OCI-LY1 (cell line): ENCODE measurements at regions not wholly inside any gene's neighbourhood (a gene's known extent, or its start where the extent isn't known, plus 50 kb on each side); places are given as distances from the start of the nearest gene placed in this dataset.

Experiments
- H2AFZ ChIP-seq: fragments of 200-600 bp; sonication (generic), shearing (Covaris generic); 2 replicates; pipeline ENCODE4 v1.6.0; 2014; ENCODE audit warnings: antibody characterized with exemption, mild to moderate bottlenecking, low read length
- H3F3A ChIP-seq: fragments of 200-600 bp; sonication (generic), shearing (Covaris generic); 2 replicates; pipeline ENCODE4 v1.6.0; 2014; ENCODE audit warnings: mild to moderate bottlenecking, antibody characterized with exemption, low read length, moderate library complexity; ENCODE audit not compliant: insufficient read depth
- H3K27ac ChIP-seq: fragments of 200-600 bp; sonication (generic); 2 replicates; pipeline ENCODE4 v1.5.1; 2014; ENCODE audit warnings: low read length, mixed run types, mild to moderate bottlenecking, low read depth; ENCODE audit not compliant: poor library complexity, severe bottlenecking
- H3K27me3 ChIP-seq: fragments of 200-600 bp; sonication (generic); 2 replicates; pipeline ENCODE4 v1.6.0; 2014; ENCODE audit warnings: antibody characterized with exemption, mild to moderate bottlenecking, low read length, moderate library complexity; ENCODE audit not compliant: insufficient read depth
- H3K36me3 ChIP-seq: fragments of 200-600 bp; sonication (generic); 2 replicates; pipeline ENCODE4 v1.6.1; 2014; ENCODE audit warnings: mild to moderate bottlenecking, antibody characterized with exemption, low read length, moderate library complexity, mixed read lengths; ENCODE audit not compliant: insufficient read depth
- H3K4me1 ChIP-seq: fragments of 200-600 bp; sonication (generic); 2 replicates; pipeline ENCODE4 v1.5.1; 2014; ENCODE audit warnings: mild to moderate bottlenecking, low read length, moderate library complexity; ENCODE audit not compliant: insufficient read depth, severe bottlenecking
- H3K4me2 ChIP-seq: fragments of 200-600 bp; sonication (generic), shearing (Covaris generic); 2 replicates; pipeline ENCODE4 v1.6.1; 2014; ENCODE audit warnings: low read length
- H3K4me3 ChIP-seq: fragments of 200-600 bp; sonication (generic); 2 replicates; pipeline ENCODE4 v1.5.1; 2014; ENCODE audit warnings: low read length, low read depth, mild to moderate bottlenecking, mixed read lengths; ENCODE audit not compliant: poor library complexity, severe bottlenecking
- H3K79me2 ChIP-seq: fragments of 200-600 bp; shearing (Covaris generic); 2 replicates; pipeline ENCODE4 v1.6.1; 2016; ENCODE audit warnings: mixed run types, low read length, mixed read lengths; ENCODE audit not compliant: insufficient read depth
- H3K9ac ChIP-seq: fragments of 200-600 bp; sonication (generic), shearing (Covaris generic); 2 replicates; pipeline ENCODE4 v1.6.1; 2014; ENCODE audit warnings: mild to moderate bottlenecking, low read length, mixed read lengths
- H3K9me2 ChIP-seq: fragments of 200-600 bp; sonication (generic), shearing (Covaris generic); 2 replicates; pipeline ENCODE4 v1.6.1; 2014; ENCODE audit warnings: low read depth, mild to moderate bottlenecking, low read length, mixed read lengths
- H3K9me3 ChIP-seq: fragments of 200-600 bp; shearing (Covaris generic); 2 replicates; pipeline ENCODE4 v1.6.1; 2014; ENCODE audit warnings: low read length, mixed read lengths
- H4K20me1 ChIP-seq: fragments of 200-600 bp; sonication (generic), shearing (Covaris generic); 2 replicates; pipeline ENCODE4 v1.6.0; 2016; ENCODE audit warnings: mild to moderate bottlenecking, low read length; ENCODE audit not compliant: insufficient read depth
- EZH2 ChIP-seq: fragments of 200-600 bp; sonication (generic), shearing (Covaris generic); IDR thresholded peaks from 2 replicates; pipeline ENCODE4 v1.8.0; 2017; ENCODE audit warnings: borderline replicate concordance, mixed run types, mild to moderate bottlenecking, antibody characterized with exemption, low read length, moderate library complexity, mixed read lengths
- TF ChIP-seq, protein P1 (sequence below): fragments of 200-600 bp; sonication (generic), shearing (Covaris generic); IDR thresholded peaks from 2 replicates; pipeline ENCODE4 v1.5.1; 2017; ENCODE audit warnings: mild to moderate bottlenecking, antibody characterized with exemption, low read length, moderate library complexity, mixed read lengths

DNA sequence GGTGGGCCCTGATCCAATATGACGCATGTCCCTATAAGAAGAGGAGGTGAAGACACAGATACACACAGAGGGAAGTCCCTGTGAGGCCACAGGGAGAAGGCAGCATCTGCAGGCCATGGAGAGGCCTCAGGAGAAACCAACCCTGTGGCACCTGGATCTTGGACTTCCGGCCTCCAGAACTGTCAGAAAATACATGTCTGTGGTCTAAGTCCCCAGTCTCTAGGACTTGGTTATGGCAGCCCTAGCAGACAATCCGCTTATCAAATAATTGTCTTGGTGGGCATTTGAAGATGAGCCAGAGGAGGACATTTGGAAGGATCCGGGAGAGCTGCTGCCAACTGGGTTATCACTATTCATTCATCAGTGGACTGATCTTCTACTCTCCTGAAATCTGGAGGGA, 57.6 kb upstream of the FOXQ1 start:
- Histone ChIP-seq H3K27me3 (no peaks in the 10 kb centered on the region), H3K36me3 (no peaks in the 10 kb centered on the region), H3K4me1 (no peaks in the 10 kb centered on the region), H3K4me3 (no peak overlapping the region), H3K9me2 (no peaks in the 10 kb centered on the region), H4K20me1 (no peaks in the 10 kb centered on the region), H3K4me2 (no peak overlapping the region), H2AFZ (no peak overlapping the region), H3F3A (no peaks in the 10 kb centered on the region), H3K27ac (no peak overlapping the region), H3K79me2 (no peaks in the 10 kb centered on the region), H3K9ac (no peak overlapping the region), H3K9me3 (no peaks in the 10 kb centered on the region)
- TF ChIP-seq EZH2, result no peak
- TF ChIP-seq, protein P1, sequence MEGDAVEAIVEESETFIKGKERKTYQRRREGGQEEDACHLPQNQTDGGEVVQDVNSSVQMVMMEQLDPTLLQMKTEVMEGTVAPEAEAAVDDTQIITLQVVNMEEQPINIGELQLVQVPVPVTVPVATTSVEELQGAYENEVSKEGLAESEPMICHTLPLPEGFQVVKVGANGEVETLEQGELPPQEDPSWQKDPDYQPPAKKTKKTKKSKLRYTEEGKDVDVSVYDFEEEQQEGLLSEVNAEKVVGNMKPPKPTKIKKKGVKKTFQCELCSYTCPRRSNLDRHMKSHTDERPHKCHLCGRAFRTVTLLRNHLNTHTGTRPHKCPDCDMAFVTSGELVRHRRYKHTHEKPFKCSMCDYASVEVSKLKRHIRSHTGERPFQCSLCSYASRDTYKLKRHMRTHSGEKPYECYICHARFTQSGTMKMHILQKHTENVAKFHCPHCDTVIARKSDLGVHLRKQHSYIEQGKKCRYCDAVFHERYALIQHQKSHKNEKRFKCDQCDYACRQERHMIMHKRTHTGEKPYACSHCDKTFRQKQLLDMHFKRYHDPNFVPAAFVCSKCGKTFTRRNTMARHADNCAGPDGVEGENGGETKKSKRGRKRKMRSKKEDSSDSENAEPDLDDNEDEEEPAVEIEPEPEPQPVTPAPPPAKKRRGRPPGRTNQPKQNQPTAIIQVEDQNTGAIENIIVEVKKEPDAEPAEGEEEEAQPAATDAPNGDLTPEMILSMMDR, result no peak

- H3K36me3 ChIP-seq, result no peaks in the 10 kb centered on the region
- no peaks in the 10 kb centered on the region for H3K27me3 ChIP-seq
- no peaks in the 10 kb centered on the region for H3K9me2 ChIP-seq
- no peaks in the 10 kb centered on the region for H3K9me3 ChIP-seq
- no peaks in the 10 kb centered on the region for H3K4me1 ChIP-seq
- no peaks in the 10 kb centered on the region for H3K79me2 ChIP-seq
- H3F3A ChIP-seq, result no peaks in the 10 kb centered on the region
- H3K4me2 ChIP-seq, result no peak overlapping the region
- H3K4me3 ChIP-seq, result no peak overlapping the region
- H2AFZ ChIP-seq, result no peak overlapping the region
- H4K20me1 ChIP-seq, result no peaks in the 10 kb centered on the region
- TF ChIP-seq, protein P1, result no peak
- no peak for TF ChIP-seq EZH2
- no peak overlapping the region for H3K9ac ChIP-seq
- no peak overlapping the region for H3K27ac ChIP-seq
Measured at GRCh38 chr6:1253816-1254215, 58.1 kb upstream of the FOXQ1 start.

DNA sequence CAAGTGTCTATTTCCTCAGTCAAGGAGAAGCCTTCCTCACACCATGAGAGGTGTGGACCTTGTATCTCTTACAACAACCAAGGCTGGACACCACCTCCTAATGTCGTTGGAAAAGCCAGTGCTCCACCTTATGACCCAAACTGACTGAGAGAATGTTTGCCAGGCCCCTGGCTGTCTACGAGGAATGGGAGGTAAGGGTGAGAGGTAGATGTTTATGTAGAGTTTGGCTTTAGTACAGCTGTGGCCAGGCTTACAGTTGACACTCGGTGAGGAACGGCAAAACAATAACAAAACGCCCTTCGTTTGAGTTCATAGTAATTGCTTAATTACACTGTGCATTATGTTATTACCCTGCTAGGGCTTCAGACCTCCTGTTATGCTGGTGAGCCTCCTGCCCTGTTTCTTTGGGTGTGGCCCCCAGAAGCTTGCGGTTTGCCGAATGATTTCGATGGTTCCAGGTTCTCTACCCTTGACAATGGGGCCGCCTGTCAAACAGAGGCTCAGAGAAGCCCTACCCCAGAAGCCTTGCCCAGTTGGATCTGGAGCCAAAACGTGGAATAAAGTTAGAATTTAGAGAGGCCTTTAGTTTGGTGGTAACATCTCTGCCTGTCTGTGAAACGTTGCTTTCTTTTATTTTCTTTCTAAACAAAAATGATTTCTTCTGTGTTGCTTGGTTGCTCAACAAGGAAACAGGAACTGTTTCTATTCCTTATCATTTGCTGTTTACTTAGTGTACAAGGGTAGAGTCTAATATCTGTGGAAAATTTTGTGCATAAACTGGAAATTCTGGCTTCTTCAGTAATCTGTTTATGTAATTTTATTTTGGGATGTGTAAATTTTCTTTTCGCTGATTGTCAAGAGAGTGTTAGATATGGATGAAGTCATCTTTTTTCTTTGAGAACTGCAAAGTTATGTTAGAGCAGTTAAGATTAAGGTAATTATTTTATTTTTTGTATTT, 60.4 kb upstream of the FOXQ1 start:
- H2AFZ ChIP-seq, result no peak overlapping the region; the same call in 1 of the 2 replicates
- no peaks in the 10 kb centered on the region for H3K9me2 ChIP-seq
- no peaks in the 10 kb centered on the region for H3K27me3 ChIP-seq
- H3K27ac ChIP-seq, result no peak overlapping the region
- TF ChIP-seq, protein P1, result no peak
- TF ChIP-seq EZH2, result no peak
- H3K4me3 ChIP-seq, result no peak overlapping the region
- no peaks in the 10 kb centered on the region for H3F3A ChIP-seq
- H4K20me1 ChIP-seq, result no peaks in the 10 kb centered on the region
- H3K4me2 ChIP-seq, result no peak overlapping the region
- H3K79me2 ChIP-seq, result no peaks in the 10 kb centered on the region
- H3K4me1 ChIP-seq, result no peaks in the 10 kb centered on the region
- H3K9ac ChIP-seq, result no peak overlapping the region
- H3K36me3 ChIP-seq, result no peaks in the 10 kb centered on the region
- H3K9me3 ChIP-seq, result no peaks in the 10 kb centered on the region
